ENCODE measurements at regions not wholly inside any gene's neighbourhood (a gene's known extent, or its start where the extent isn't known, plus 50 kb on each side); places are given as distances from the start of the nearest gene placed in this dataset.

DNA sequence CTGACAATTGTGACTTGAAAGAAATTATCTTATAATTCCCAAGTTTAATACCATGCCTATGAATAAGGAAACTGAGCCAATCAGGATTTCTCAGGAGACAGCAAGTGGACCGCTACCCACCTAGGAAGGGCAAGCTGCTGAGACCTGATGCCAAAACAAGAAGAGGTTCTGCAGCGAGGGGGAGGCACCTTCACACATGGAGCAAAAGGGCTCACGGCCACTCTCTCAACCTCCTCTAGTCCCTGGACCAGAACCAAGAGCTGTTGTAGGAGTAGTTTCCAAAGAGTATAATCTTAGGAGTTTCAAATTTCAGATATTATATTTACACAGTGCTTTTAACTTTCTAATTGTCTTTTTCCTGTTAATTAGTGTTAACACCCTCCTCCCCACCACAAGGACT, 154.7 kb upstream of the ETAA1 start:
- DNase-seq (ENCODE audit: low read depth in 1 of 2, low spot score in 2 of 2) = no peak
- H3K27me3 ChIP-seq (replicated peaks) = no peaks in the 10 kb centered on the region
- no peaks in the 10 kb centered on the region for H3K36me3 ChIP-seq
- H3K9me3 ChIP-seq (replicated peaks) = 0 out of 2 replicates have a peak, but pooled peaks cover 3% of the 10 kb centered on the region
- H3K4me1 ChIP-seq (replicated peaks) = no peaks in the 10 kb centered on the region
- H3K27ac ChIP-seq = no peak overlapping the region
- no peak overlapping the region for H3K4me3 ChIP-seq

DNA sequence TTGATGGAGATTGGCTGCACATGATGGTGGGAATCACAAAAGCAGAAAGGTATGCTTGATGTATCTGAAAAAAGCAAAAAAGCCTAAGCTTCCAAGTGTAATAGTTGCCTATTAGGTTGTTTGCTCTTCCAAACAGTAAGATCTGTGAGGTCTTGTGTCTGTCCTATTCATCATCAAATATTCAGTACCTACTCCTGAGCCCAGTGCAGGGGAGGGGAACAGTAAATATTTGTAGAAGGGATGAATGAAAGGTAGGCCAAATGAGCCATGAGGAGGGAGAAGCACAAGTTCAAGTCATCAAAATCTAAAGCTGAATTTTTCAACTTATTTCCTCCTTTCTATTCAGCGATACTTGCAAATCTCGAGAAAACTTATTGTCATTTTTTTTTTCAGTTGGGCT, 153.2 kb upstream of the ETAA1 start:
- Histone ChIP-seq H3K27me3 (replicated peaks) (no peaks in the 10 kb centered on the region), H3K4me3 (no peak overlapping the region), H3K4me1 (replicated peaks) (no peaks in the 10 kb centered on the region), H3K9me3 (replicated peaks) (0 out of 2 replicates have a peak, but pooled peaks cover 3% of the 10 kb centered on the region), H3K36me3 (no peaks in the 10 kb centered on the region), H3K27ac (no peak overlapping the region)
- no peak for DNase-seq (ENCODE audit: low read depth in 1 of 2, low spot score in 2 of 2)

DNA sequence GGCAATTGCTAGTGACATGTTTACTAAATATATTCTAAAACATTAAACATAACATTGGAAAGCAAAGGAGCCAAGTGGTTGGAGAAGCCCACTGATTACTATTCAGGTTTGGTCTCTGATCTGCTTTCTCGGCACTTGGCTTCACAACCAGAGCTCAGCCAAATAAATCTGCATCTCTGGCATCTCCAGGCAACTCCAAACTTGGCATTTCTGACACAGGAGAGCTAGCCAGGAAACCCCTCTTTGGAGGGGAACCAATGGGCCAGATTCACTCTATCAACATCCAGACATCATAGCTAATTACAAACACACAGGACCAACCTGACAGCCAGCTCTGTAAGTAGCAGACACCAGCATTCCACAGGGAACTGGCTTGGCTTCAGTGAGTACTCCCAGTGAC, 150.3 kb upstream of the ETAA1 start:
- no peak for DNase-seq (ENCODE audit: low read depth in 1 of 2, low spot score in 2 of 2)
- no peaks in the 10 kb centered on the region for H3K27me3 ChIP-seq (replicated peaks)
- no peak overlapping the region for H3K27ac ChIP-seq
- H3K4me1 ChIP-seq (replicated peaks) = no peaks in the 10 kb centered on the region
- H3K36me3 ChIP-seq = no peaks in the 10 kb centered on the region
- H3K4me3 ChIP-seq = no peak overlapping the region
- 0 out of 2 replicates have a peak, but pooled peaks cover 3% of the 10 kb centered on the region for H3K9me3 ChIP-seq (replicated peaks)

- no peak for DNase-seq (ENCODE audit: low read depth in 1 of 2, low spot score in 2 of 2)
- H3K27ac ChIP-seq = no peak overlapping the region
- no peaks in the 10 kb centered on the region for H3K36me3 ChIP-seq
- H3K4me3 ChIP-seq = no peak overlapping the region
- no peaks in the 10 kb centered on the region for H3K27me3 ChIP-seq (replicated peaks)
- no peaks in the 10 kb centered on the region for H3K9me3 ChIP-seq (replicated peaks)
- H3K4me1 ChIP-seq (replicated peaks) = peaks cover 9% of the 10 kb centered on the region
Observed at GRCh38 chr2:67251741-67252140, 145.4 kb upstream of the ETAA1 start.

DNA sequence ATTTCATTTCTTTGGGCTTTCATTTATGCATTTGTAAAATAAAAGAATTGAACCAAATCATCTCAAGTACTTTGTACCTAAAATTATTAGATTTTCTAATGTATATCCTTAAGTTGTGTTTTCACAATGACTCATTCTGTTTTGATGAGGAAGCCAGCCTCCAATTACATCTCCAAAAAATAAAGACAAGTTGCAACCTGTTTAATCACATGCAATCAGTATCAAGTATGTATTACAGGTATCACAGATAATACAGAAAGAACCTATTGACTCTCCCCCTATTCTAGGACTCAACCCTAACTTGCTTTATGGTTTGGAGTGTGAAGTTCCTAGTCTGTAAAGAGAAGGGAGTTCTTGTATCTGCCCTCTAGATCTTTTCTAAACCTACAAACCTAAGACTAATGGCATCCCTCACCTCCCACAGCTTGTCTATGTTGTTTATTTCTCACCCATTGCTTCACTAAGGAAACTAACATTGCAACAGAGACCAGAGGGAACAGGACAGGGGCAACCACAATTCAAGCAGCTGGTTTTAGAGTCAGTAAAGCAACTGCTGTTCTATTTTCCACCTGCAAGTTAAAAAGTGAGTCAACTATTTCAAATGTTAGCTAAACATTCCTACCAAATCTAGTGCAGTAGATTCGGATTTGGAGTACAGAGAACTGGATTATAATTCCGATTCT, 141.1 kb upstream of the ETAA1 start:
- DNase-seq (ENCODE audit: low read depth in 1 of 2, low spot score in 2 of 2) = peak in 1 of 2 experiments; percentile 18
- no peak overlapping the region for H3K4me3 ChIP-seq
- no peaks in the 10 kb centered on the region for H3K27me3 ChIP-seq (replicated peaks)
- peak overlapping the region; percentile 76 for H3K27ac ChIP-seq
- no peaks in the 10 kb centered on the region for H3K9me3 ChIP-seq (replicated peaks)
- H3K4me1 ChIP-seq (replicated peaks) = peaks cover 43% of the 10 kb centered on the region
- no peaks in the 10 kb centered on the region for H3K36me3 ChIP-seq

DNA sequence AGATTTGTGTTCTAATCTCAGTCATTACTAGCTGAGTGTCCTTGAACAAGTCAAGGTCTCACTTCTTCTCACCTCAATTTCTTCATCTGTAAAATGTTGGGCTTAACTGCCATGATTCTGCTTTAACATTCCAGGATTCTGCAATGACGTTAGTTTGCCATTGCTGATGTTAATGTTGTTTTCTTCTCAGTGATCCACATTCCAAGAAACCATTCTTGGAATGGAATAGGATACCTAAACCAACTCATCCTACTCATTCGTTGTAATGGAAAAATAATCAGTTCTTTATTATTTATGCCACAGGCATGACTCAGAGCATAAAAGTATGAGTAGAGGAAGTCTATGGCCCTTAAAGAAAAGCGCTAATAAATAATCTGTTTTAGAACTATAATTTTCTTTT, 140.2 kb upstream of the ETAA1 start:
- peak in 1 of 2 experiments; percentile 60 for DNase-seq (ENCODE audit: low read depth in 1 of 2, low spot score in 2 of 2)
- H3K9me3 ChIP-seq (replicated peaks) = no peaks in the 10 kb centered on the region
- H3K27ac ChIP-seq = peak overlapping the region; percentile 76

DNA sequence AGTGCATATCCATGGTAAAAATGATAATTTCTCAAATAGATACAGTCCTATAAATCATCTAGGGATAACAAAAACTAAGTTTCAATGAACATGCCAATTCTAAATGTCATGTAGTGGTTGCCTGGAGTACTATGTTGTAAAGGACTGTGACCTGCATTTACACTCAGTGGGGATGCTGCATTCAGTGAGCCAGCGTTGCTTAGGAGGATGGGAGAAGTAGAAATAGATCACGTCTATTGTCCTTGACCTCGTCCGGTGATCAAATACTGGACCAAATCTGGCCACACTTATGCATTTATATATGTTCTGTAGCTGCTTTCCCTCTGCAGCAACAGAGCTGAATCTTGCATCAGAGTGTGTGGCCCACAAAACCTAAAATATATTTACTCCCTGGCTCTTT, 139.0 kb upstream of the ETAA1 start:
- Histone ChIP-seq H3K27ac (peak overlapping the region; percentile 99), H3K36me3 (no peaks in the 10 kb centered on the region), H3K4me3 (no peak overlapping the region), H3K9me3 (replicated peaks) (no peaks in the 10 kb centered on the region), H3K4me1 (replicated peaks) (peaks cover 51% of the 10 kb centered on the region), H3K27me3 (replicated peaks) (no peaks in the 10 kb centered on the region)
- no peak for DNase-seq (ENCODE audit: low read depth in 1 of 2, low spot score in 2 of 2)

More for the DNA sequence above, 140.2 kb upstream of the ETAA1 start:
- H3K4me3 ChIP-seq = no peak overlapping the region
- no peaks in the 10 kb centered on the region for H3K27me3 ChIP-seq (replicated peaks)
- H3K4me1 ChIP-seq (replicated peaks) = peaks cover 51% of the 10 kb centered on the region
- no peaks in the 10 kb centered on the region for H3K36me3 ChIP-seq

DNA sequence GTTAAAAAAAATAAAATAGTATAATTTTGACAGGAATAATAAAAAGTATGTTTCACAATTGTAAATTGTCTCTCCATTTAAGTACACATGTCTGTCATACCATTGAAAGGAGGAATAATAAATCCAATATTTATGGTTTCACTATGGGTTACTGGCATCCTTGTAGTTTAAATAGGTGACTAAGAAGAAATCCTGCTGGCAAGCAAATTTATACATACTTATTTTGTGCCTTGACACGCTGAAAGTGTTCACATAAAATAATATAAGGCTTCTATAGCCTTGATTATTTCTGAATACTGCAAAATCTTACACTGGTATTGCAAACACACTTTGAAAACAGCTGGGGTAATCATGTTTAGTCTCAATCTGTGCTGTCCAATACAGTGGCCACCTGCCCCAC, 138.3 kb upstream of the ETAA1 start:
- Histone ChIP-seq H3K4me1 (replicated peaks) (peaks cover 51% of the 10 kb centered on the region), H3K27me3 (replicated peaks) (no peaks in the 10 kb centered on the region), H3K27ac (peak overlapping the region; percentile 99), H3K36me3 (no peaks in the 10 kb centered on the region), H3K9me3 (replicated peaks) (no peaks in the 10 kb centered on the region), H3K4me3 (no peak overlapping the region)
- no peak for DNase-seq (ENCODE audit: low read depth in 1 of 2, low spot score in 2 of 2)

GRCh38 chr2:67259556-67260342, 137.4 kb upstream of the ETAA1 start:
- no peaks in the 10 kb centered on the region for H3K9me3 ChIP-seq (replicated peaks)
- DNase-seq (ENCODE audit: low read depth in 1 of 2, low spot score in 2 of 2) = peak; percentile 89 to 94
- peaks cover 51% of the 10 kb centered on the region for H3K4me1 ChIP-seq (replicated peaks)
- no peaks in the 10 kb centered on the region for H3K36me3 ChIP-seq
- H3K4me3 ChIP-seq = no peak overlapping the region
- peak overlapping the region; percentile 99 for H3K27ac ChIP-seq
- H3K27me3 ChIP-seq (replicated peaks) = no peaks in the 10 kb centered on the region

GRCh38 chr2:67260343-67261277, 136.5 kb upstream of the ETAA1 start:
- Histone ChIP-seq H3K27me3 (replicated peaks) (no peaks in the 10 kb centered on the region), H3K4me1 (replicated peaks) (peaks cover 51% of the 10 kb centered on the region)
- peak; percentile 94 to 96 for DNase-seq (ENCODE audit: low read depth in 1 of 2, low spot score in 2 of 2)

GRCh38 chr2:67267241-67267640, 129.9 kb upstream of the ETAA1 start:
- H3K27ac ChIP-seq = no peak overlapping the region
- no peak overlapping the region for H3K4me3 ChIP-seq
- DNase-seq (ENCODE audit: low read depth in 1 of 2, low spot score in 2 of 2) = no peak
- no peaks in the 10 kb centered on the region for H3K27me3 ChIP-seq (replicated peaks)
- peaks cover 12% of the 10 kb centered on the region for H3K4me1 ChIP-seq (replicated peaks)
- H3K9me3 ChIP-seq (replicated peaks) = no peaks in the 10 kb centered on the region
- no peaks in the 10 kb centered on the region for H3K36me3 ChIP-seq

More at GRCh38 chr2:67260343-67261277, 136.5 kb upstream of the ETAA1 start:
- Histone ChIP-seq H3K36me3 (no peaks in the 10 kb centered on the region), H3K27ac (peak overlapping the region; percentile 99), H3K9me3 (replicated peaks) (no peaks in the 10 kb centered on the region), H3K4me3 (peak overlapping the region; percentile 20)

DNA sequence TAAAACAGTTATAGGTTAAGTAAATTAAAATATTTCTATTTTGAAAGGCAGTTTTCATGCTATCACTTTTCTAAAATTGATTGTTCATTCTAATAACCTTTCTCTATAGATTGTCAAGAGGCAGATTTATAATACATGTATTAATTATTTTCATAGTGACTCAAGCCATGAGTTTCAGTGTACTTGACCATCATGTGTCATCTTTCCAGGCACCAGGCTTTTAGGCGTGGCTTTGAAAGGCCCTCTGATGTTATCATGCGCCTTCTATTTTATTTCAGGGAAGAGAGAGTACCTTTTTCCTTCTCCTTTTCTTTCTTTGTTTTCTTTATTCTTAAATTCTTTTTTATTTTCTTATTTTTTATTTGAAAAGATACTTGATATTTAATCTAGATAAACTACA, 128.3 kb upstream of the ETAA1 start:
- peaks cover 17% of the 10 kb centered on the region for H3K4me1 ChIP-seq (replicated peaks)
- H3K27ac ChIP-seq = peak overlapping the region; percentile 16
- H3K27me3 ChIP-seq (replicated peaks) = no peaks in the 10 kb centered on the region
- no peaks in the 10 kb centered on the region for H3K36me3 ChIP-seq
- peak; percentile 22 to 51 for DNase-seq (ENCODE audit: low read depth in 1 of 2, low spot score in 2 of 2)
- H3K9me3 ChIP-seq (replicated peaks) = no peaks in the 10 kb centered on the region
- H3K4me3 ChIP-seq = no peak overlapping the region

GRCh38 chr2:67272195-67272594, 124.9 kb upstream of the ETAA1 start:
- Histone ChIP-seq H3K4me3 (no peak overlapping the region), H3K27me3 (replicated peaks) (no peaks in the 10 kb centered on the region), H3K4me1 (replicated peaks) (peaks cover 17% of the 10 kb centered on the region), H3K9me3 (replicated peaks) (no peaks in the 10 kb centered on the region), H3K27ac (no peak overlapping the region), H3K36me3 (no peaks in the 10 kb centered on the region)
- no peak for DNase-seq (ENCODE audit: low read depth in 1 of 2, low spot score in 2 of 2)
